Body of pancreas (tissue), 4 donors: ENCODE measurements at regions not wholly inside any gene's neighbourhood (a gene's known extent, or its start where the extent isn't known, plus 50 kb on each side); places are given as distances from the start of the nearest gene placed in this dataset.

ENCODE experiments used
- ATAC-seq: fragments of 150-250 bp; one replicate; pipeline ENCODE4 v1.9.1; 2016
- DNase-seq, 4 donors: peaks; one replicate each; pipeline ENCODE4 v3.0.0-alpha.2; 2019
- H3K27ac ChIP-seq, 4 donors: fragments of 200-600 bp; sonication (generic); 1 replicate in 3 of 4; 2 replicates in 1 of 4; pipeline versions ENCODE4 v1.5.1 to v1.6.1; 2016 to 2019; ENCODE audit warnings: mild to moderate bottlenecking in 1 of 4, mixed read lengths in 1 of 4, moderate library complexity in 1 of 4
- H3K27me3 ChIP-seq, 2 donors: fragments of 200-600 bp; sonication (generic); one replicate each; pipeline ENCODE4 v1.6.0; 2016; ENCODE audit warnings: mild to moderate bottlenecking in 1 of 2
- H3K36me3 ChIP-seq, 2 donors: fragments of 200-600 bp; sonication (generic); replicated peaks in 1 of 2; 2 replicates each; pipeline ENCODE4 v1.5.1; 2016; ENCODE audit warnings: low read depth in 2 of 2; ENCODE audit not compliant: insufficient read depth in 1 of 2
- H3K4me1 ChIP-seq: fragments of 200-600 bp; sonication (generic); one replicate; pipeline ENCODE4 v1.6.0; 2016
- H3K4me3 ChIP-seq, 2 donors: fragments of 200-600 bp; sonication (generic); 1 replicate in 1 of 2; 2 replicates in 1 of 2; pipeline ENCODE4 v1.5.1; 2016 to 2019
- H3K9me3 ChIP-seq, 3 donors: fragments of 200-600 bp; sonication (generic); 1 replicate in 2 of 3; 2 replicates in 1 of 3; pipeline ENCODE4 v1.5.1; 2016
- POLR2A ChIP-seq, 3 donors: fragments of 450-650 bp; IDR thresholded peaks; one replicate each; pipeline ENCODE4 v1.6.1; 2016; ENCODE audit warnings: antibody characterized with exemption in 3 of 3, mild to moderate bottlenecking in 2 of 3
- WGBS, 2 donors: methylation state at CpG; one replicate each; pipeline ENCODE4 v1.1.5; 2017; 5-methylcytosine and 5-hydroxymethylcytosine counted together
- intact Hi-C: fragments of 100-400 bp; cut with DNase I; formaldehyde crosslinking; loops from one replicate; pipeline ENCODE4 v1.15.1; 2023
- TF ChIP-seq, protein P1 (sequence below), 7 experiments: fragments of 450-650 bp in 4 of 7; fragments of 200-600 bp in 3 of 7; sonication (generic) in 3 of 7; IDR thresholded peaks; one replicate each; pipeline ENCODE4 v1.5.1; 2016 to 2019; ENCODE audit warnings: antibody characterized with exemption in 7 of 7

DNA sequence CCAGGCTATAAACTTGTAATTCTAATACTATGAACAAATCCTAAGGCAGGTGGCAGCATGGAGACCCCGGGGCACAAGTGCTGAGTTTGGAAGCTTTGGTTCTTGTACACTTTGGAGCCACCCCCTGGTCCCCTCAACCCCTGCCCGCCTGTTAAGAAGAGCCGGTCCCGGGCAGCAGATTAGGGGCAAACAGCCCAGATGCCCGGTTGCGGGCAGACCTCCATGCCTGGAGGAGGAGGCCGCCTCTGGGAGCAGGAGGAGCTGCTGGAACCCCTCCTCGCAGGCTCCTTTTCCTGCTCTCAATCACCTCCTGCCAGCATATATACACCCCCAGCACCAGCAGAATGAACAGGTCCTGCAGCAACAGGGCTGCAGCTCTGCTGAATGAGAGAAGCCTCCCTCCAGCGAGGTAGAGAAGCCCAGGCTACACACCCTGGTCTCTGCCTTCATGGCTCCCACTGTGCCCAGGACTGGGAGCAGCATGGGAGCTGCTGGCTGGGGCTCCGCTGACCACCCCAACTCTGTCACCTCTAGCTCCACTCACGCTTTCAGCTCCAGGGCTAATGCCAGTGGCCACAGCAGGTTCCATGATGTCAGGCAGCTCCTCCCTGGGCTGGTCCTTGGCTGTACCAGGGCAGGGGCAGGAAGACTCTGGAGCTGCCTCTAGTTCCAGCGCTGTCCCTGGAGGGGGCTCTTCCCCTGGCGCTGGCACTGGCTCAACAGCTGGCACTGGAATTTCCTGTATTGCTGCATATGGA lies 1713.5 kb upstream of the ACO1 start:
- H3K36me3 ChIP-seq, result no peaks in the 10 kb centered on the region
- WGBS, 2 donors, result 70 to 85% methylated on average over 10 to 13 of the region's 13 CpGs
- H3K4me3 ChIP-seq, result no peak overlapping the region
- TF ChIP-seq, protein P1, sequence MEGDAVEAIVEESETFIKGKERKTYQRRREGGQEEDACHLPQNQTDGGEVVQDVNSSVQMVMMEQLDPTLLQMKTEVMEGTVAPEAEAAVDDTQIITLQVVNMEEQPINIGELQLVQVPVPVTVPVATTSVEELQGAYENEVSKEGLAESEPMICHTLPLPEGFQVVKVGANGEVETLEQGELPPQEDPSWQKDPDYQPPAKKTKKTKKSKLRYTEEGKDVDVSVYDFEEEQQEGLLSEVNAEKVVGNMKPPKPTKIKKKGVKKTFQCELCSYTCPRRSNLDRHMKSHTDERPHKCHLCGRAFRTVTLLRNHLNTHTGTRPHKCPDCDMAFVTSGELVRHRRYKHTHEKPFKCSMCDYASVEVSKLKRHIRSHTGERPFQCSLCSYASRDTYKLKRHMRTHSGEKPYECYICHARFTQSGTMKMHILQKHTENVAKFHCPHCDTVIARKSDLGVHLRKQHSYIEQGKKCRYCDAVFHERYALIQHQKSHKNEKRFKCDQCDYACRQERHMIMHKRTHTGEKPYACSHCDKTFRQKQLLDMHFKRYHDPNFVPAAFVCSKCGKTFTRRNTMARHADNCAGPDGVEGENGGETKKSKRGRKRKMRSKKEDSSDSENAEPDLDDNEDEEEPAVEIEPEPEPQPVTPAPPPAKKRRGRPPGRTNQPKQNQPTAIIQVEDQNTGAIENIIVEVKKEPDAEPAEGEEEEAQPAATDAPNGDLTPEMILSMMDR (IDR thresholded peaks at IDR 0.05), result no peak
- no peak for TF ChIP-seq POLR2A (IDR thresholded peaks at IDR 0.05)
- no peak for DNase-seq
- no peaks in the 10 kb centered on the region for H3K9me3 ChIP-seq
- H3K27me3 ChIP-seq, result no peaks in the 10 kb centered on the region
- ATAC-seq, result no peak
- H3K4me1 ChIP-seq, result no peaks in the 10 kb centered on the region
- H3K27ac ChIP-seq, result no peak overlapping the region
- intact Hi-C loops, result no loop called here

DNA sequence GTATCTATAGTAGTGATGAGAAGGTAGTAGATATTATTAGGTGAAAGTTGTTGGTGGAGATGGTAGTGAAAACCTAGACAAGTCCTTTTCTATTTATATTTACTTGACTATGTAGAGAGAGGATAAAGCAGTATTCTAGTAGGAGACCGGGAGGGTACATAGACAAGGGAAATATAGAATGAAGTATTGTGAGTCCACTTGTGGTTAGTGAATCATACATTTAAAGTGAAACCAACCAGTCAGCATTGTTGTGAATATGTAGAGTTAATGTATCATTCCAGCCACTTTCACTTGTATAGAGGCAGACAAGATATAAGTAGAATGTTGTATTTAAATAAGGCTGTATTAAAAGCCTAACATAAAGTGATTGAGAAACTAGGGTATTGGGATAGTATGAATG lies 1711.3 kb upstream of the ACO1 start:
- TF ChIP-seq, protein P1 (IDR thresholded peaks at IDR 0.05), result no peak
- TF ChIP-seq POLR2A (IDR thresholded peaks at IDR 0.05), result no peak
- no peaks in the 10 kb centered on the region for H3K36me3 ChIP-seq
- no peaks in the 10 kb centered on the region for H3K27me3 ChIP-seq
- no peak overlapping the region for H3K27ac ChIP-seq
- no peak for DNase-seq
- intact Hi-C loops, result no loop called here
- H3K9me3 ChIP-seq, result no peaks in the 10 kb centered on the region
- no peaks in the 10 kb centered on the region for H3K4me1 ChIP-seq
- no peak for ATAC-seq
- H3K4me3 ChIP-seq, result no peak overlapping the region
- 86 to 91% methylated on average over 1 of the region's 1 CpG for WGBS, 2 donors

DNA sequence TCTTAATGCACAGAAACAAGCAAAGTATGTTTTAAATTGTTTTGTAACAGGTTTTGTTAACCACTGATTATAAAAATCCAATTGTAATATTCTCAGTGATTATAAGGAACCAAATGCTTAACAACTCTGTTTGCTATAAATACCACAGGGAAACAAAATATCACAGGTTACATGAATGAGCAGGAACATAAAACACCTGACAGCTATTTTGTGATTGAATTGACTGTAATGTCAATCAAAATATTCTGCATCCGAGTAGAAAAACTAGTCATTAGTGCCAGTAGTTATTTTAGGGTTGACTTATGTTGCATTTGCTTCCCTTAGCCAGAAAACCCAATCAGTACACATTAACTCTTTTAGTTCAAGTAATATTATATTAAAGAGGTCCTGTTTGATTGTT lies 1707.8 kb upstream of the ACO1 start:
- ATAC-seq (no peak), DNase-seq (no peak)
- no peak for TF ChIP-seq POLR2A (IDR thresholded peaks at IDR 0.05)
- TF ChIP-seq, protein P1 (IDR thresholded peaks at IDR 0.05), result no peak
- no peaks in the 10 kb centered on the region for H3K4me1 ChIP-seq
- intact Hi-C loops, result no loop called here
- H3K36me3 ChIP-seq, result no peaks in the 10 kb centered on the region
- no peaks in the 10 kb centered on the region for H3K27me3 ChIP-seq
- H3K9me3 ChIP-seq, result no peaks in the 10 kb centered on the region
- no peak overlapping the region for H3K4me3 ChIP-seq
- WGBS, 2 donors, result 3 to 8% methylated on average over 1 of the region's 1 CpG
- H3K27ac ChIP-seq, result no peak overlapping the region

DNA sequence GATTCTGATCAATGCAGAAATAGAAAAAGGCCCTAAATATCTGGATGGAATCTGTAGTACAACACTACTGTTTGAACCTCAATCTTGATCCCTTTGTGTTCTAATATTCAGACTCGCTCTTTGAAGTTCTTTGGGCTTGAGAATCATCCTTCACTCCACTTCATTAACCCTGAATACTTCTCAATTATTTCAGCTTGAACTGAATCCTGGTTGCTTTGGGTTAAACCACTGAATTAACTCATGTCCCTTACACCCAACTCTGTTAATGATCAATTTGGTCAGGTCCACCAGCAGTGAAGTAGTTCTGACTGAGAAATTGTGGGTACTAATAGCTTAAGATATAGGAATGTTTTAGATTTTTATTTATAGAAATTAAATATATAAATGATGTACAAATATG lies 1707.2 kb upstream of the ACO1 start:
- no peak for ATAC-seq
- DNase-seq, result no peak
- intact Hi-C loops, result no loop called here

More for the DNA sequence above, 1707.2 kb upstream of the ACO1 start:
- no peaks in the 10 kb centered on the region for H3K36me3 ChIP-seq
- no peaks in the 10 kb centered on the region for H3K4me1 ChIP-seq
- no peak overlapping the region for H3K27ac ChIP-seq
- no peak for TF ChIP-seq POLR2A (IDR thresholded peaks at IDR 0.05)
- TF ChIP-seq, protein P1 (IDR thresholded peaks at IDR 0.05), result no peak
- no peak overlapping the region for H3K4me3 ChIP-seq
- H3K9me3 ChIP-seq, result no peaks in the 10 kb centered on the region
- 60 to 76% methylated on average over 1 of the region's 1 CpG for WGBS, 2 donors
- H3K27me3 ChIP-seq, result no peaks in the 10 kb centered on the region
